ENCODE measurements at regions not wholly inside any gene's neighbourhood (a gene's known extent, or its start where the extent isn't known, plus 50 kb on each side); places are given as distances from the start of the nearest gene placed in this dataset.

GRCh38 chr2:150097901-150098531, 389.5 kb downstream of the RND3 start:
- Histone ChIP-seq H3K79me2 (ENCODE audit: insufficient read depth, low read length) (no peaks in the 10 kb centered on the region), H3K27me3 (ENCODE audit: insufficient read depth, low read length, poor library complexity, severe bottlenecking) (no peaks in the 10 kb centered on the region), H3K9me2 (replicated peaks; ENCODE audit: low read depth, low read length) (no peaks in the 10 kb centered on the region; the same call in 1 of the 2 replicates), H2AFZ (ENCODE audit: low read length) (peak overlapping the region; percentile 24), H3K4me1 (ENCODE audit: insufficient read depth, low read length, poor library complexity, severe bottlenecking) (peaks cover 2% of the 10 kb centered on the region), H3K9me3 (ENCODE audit: insufficient read depth, low read depth, low read length) (no peaks in the 10 kb centered on the region), H3F3A (ENCODE audit: low read depth) (no peaks in the 10 kb centered on the region), H3K9ac (ENCODE audit: low read depth, low read length, poor library complexity, severe bottlenecking) (no peak overlapping the region), H3K4me3 (ENCODE audit: low read length, poor library complexity, severe bottlenecking) (no peak overlapping the region), H3K4me2 (ENCODE audit: low read depth, low read length, poor library complexity, severe bottlenecking) (no peak overlapping the region), H4K20me1 (ENCODE audit: insufficient read depth, low read length, poor library complexity, severe bottlenecking) (no peaks in the 10 kb centered on the region), H3K36me3 (ENCODE audit: insufficient read depth, low read length) (no peaks in the 10 kb centered on the region)
- TF ChIP-seq, protein P1, sequence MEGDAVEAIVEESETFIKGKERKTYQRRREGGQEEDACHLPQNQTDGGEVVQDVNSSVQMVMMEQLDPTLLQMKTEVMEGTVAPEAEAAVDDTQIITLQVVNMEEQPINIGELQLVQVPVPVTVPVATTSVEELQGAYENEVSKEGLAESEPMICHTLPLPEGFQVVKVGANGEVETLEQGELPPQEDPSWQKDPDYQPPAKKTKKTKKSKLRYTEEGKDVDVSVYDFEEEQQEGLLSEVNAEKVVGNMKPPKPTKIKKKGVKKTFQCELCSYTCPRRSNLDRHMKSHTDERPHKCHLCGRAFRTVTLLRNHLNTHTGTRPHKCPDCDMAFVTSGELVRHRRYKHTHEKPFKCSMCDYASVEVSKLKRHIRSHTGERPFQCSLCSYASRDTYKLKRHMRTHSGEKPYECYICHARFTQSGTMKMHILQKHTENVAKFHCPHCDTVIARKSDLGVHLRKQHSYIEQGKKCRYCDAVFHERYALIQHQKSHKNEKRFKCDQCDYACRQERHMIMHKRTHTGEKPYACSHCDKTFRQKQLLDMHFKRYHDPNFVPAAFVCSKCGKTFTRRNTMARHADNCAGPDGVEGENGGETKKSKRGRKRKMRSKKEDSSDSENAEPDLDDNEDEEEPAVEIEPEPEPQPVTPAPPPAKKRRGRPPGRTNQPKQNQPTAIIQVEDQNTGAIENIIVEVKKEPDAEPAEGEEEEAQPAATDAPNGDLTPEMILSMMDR (conservative IDR thresholded peaks at IDR 0.05; ENCODE audit: low read length): peak; percentile 39
- no peak for TF ChIP-seq EZH2phosphoT487 (IDR thresholded peaks at IDR 0.05; ENCODE audit: borderline replicate concordance)

DNA sequence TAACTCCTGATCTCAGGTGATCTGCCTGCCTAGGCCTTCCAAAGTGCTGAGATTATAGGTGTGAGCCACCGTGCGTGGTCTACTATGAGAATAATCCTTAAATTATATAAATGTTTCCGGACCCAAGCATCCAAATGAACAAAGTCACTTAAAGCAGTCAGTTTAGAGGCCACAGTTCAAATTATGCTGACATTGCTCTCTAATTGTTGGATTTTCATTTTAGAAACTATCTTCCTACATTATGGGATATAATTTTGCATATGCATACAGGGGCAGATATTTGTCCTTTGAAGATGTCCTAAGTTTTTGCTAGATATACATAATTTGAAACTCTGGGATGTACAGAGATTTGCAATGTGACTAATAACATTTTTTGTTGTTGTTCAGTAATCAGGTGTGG, 390.1 kb downstream of the RND3 start:
- Histone ChIP-seq H3K9ac (ENCODE audit: low read depth, low read length, poor library complexity, severe bottlenecking) (no peak overlapping the region), H3K36me3 (ENCODE audit: insufficient read depth, low read length) (no peaks in the 10 kb centered on the region), H3K4me1 (ENCODE audit: insufficient read depth, low read length, poor library complexity, severe bottlenecking) (peaks cover 2% of the 10 kb centered on the region), H3K9me2 (replicated peaks; ENCODE audit: low read depth, low read length) (no peaks in the 10 kb centered on the region; the same call in 1 of the 2 replicates), H3K79me2 (ENCODE audit: insufficient read depth, low read length) (no peaks in the 10 kb centered on the region), H3K9me3 (ENCODE audit: insufficient read depth, low read depth, low read length) (no peaks in the 10 kb centered on the region), H4K20me1 (ENCODE audit: insufficient read depth, low read length, poor library complexity, severe bottlenecking) (no peaks in the 10 kb centered on the region), H3F3A (ENCODE audit: low read depth) (no peaks in the 10 kb centered on the region), H3K4me2 (ENCODE audit: low read depth, low read length, poor library complexity, severe bottlenecking) (no peak overlapping the region), H3K4me3 (ENCODE audit: low read length, poor library complexity, severe bottlenecking) (no peak overlapping the region), H2AFZ (ENCODE audit: low read length) (no peak overlapping the region), H3K27me3 (ENCODE audit: insufficient read depth, low read length, poor library complexity, severe bottlenecking) (no peaks in the 10 kb centered on the region)
- TF ChIP-seq, protein P1 (conservative IDR thresholded peaks at IDR 0.05; ENCODE audit: low read length): no peak
- no peak for TF ChIP-seq EZH2phosphoT487 (IDR thresholded peaks at IDR 0.05; ENCODE audit: borderline replicate concordance)

GRCh38 chr2:150095361-150096095, 391.9 kb downstream of the RND3 start:
- H4K20me1 ChIP-seq (ENCODE audit: insufficient read depth, low read length, poor library complexity, severe bottlenecking): no peaks in the 10 kb centered on the region
- no peak overlapping the region for H3K4me3 ChIP-seq (ENCODE audit: low read length, poor library complexity, severe bottlenecking)
- H3K27me3 ChIP-seq (ENCODE audit: insufficient read depth, low read length, poor library complexity, severe bottlenecking): no peaks in the 10 kb centered on the region
- H3K4me1 ChIP-seq (ENCODE audit: insufficient read depth, low read length, poor library complexity, severe bottlenecking): no peaks in the 10 kb centered on the region
- H3K4me2 ChIP-seq (ENCODE audit: low read depth, low read length, poor library complexity, severe bottlenecking): no peak overlapping the region
- H3K36me3 ChIP-seq (ENCODE audit: insufficient read depth, low read length): no peaks in the 10 kb centered on the region
- no peak for TF ChIP-seq EZH2phosphoT487 (IDR thresholded peaks at IDR 0.05; ENCODE audit: borderline replicate concordance)
- TF ChIP-seq, protein P1 (conservative IDR thresholded peaks at IDR 0.05; ENCODE audit: low read length): no peak
- no peak overlapping the region for H2AFZ ChIP-seq (ENCODE audit: low read length)
- H3K9ac ChIP-seq (ENCODE audit: low read depth, low read length, poor library complexity, severe bottlenecking): no peak overlapping the region
- H3F3A ChIP-seq (ENCODE audit: low read depth): no peaks in the 10 kb centered on the region
- H3K9me2 ChIP-seq (replicated peaks; ENCODE audit: low read depth, low read length): no peaks in the 10 kb centered on the region; the same call in 1 of the 2 replicates
- no peaks in the 10 kb centered on the region for H3K9me3 ChIP-seq (ENCODE audit: insufficient read depth, low read depth, low read length)
- no peaks in the 10 kb centered on the region for H3K79me2 ChIP-seq (ENCODE audit: insufficient read depth, low read length)

Measured in Loucy (cell line).